Stomach (tissue), 4 donors: ENCODE measurements at regions not wholly inside any gene's neighbourhood (a gene's known extent, or its start where the extent isn't known, plus 50 kb on each side); places are given as distances from the start of the nearest gene placed in this dataset.

Source experiments
- CTCF ChIP-seq, 7 experiments: fragments of 450-650 bp in 4 of 7; fragments of 200-600 bp in 3 of 7; sonication (generic) in 3 of 7; IDR thresholded peaks; one replicate each; pipeline ENCODE4 v1.5.1; 2016 to 2019; ENCODE audit warnings: antibody characterized with exemption in 7 of 7, control low read depth in 2 of 7, mild to moderate bottlenecking in 1 of 7
- EP300 ChIP-seq: sonication (generic); formaldehyde crosslinking; IDR thresholded peaks from one replicate; pipeline ENCODE4 v1.6.1; 2017; ENCODE audit warnings: antibody characterized with exemption
- POLR2AphosphoS5 ChIP-seq, 3 donors: sonication (generic); formaldehyde crosslinking; IDR thresholded peaks; one replicate each; pipeline ENCODE4 v1.6.1; 2016; ENCODE audit warnings: antibody characterized with exemption in 3 of 3

- TF ChIP-seq POLR2AphosphoS5 (IDR thresholded peaks at IDR 0.05) (no peak), CTCF (IDR thresholded peaks at IDR 0.05) (no peak), EP300 (no peak)
Observed at GRCh38 chr2:146950911-146951310, 893.9 kb upstream of the ACVR2A start.
